ENCODE measurements at regions not wholly inside any gene's neighbourhood (a gene's known extent, or its start where the extent isn't known, plus 50 kb on each side); places are given as distances from the start of the nearest gene placed in this dataset.

- Histone ChIP-seq H3K79me2 (replicated peaks; ENCODE audit: insufficient read depth, low read length) (no peaks in the 10 kb centered on the region), H2AFZ (ENCODE audit: low read depth, low read length) (no peak overlapping the region), H3K4me3 (ENCODE audit: low read length) (no peak overlapping the region), H4K20me1 (ENCODE audit: insufficient read depth) (no peaks in the 10 kb centered on the region), H3K4me2 (ENCODE audit: low read length) (no peak overlapping the region), H3K9me2 (ENCODE audit: insufficient read depth, low read length) (no peaks in the 10 kb centered on the region), H3K9me3 (ENCODE audit: low read length) (no peaks in the 10 kb centered on the region), H3K27ac (ENCODE audit: low read length) (no peak overlapping the region), H3K9ac (ENCODE audit: low read length) (peak overlapping the region; percentile 40), H3K27me3 (ENCODE audit: insufficient read depth, low read depth, low read length) (no peaks in the 10 kb centered on the region), H3K36me3 (ENCODE audit: insufficient read depth, low read length) (no peaks in the 10 kb centered on the region), H3F3A (ENCODE audit: insufficient read depth, low read length, poor library complexity, severe bottlenecking) (no peaks in the 10 kb centered on the region)
- no peak for TF ChIP-seq RAD21 (conservative IDR thresholded peaks at IDR 0.05)
- TF ChIP-seq, protein P1, sequence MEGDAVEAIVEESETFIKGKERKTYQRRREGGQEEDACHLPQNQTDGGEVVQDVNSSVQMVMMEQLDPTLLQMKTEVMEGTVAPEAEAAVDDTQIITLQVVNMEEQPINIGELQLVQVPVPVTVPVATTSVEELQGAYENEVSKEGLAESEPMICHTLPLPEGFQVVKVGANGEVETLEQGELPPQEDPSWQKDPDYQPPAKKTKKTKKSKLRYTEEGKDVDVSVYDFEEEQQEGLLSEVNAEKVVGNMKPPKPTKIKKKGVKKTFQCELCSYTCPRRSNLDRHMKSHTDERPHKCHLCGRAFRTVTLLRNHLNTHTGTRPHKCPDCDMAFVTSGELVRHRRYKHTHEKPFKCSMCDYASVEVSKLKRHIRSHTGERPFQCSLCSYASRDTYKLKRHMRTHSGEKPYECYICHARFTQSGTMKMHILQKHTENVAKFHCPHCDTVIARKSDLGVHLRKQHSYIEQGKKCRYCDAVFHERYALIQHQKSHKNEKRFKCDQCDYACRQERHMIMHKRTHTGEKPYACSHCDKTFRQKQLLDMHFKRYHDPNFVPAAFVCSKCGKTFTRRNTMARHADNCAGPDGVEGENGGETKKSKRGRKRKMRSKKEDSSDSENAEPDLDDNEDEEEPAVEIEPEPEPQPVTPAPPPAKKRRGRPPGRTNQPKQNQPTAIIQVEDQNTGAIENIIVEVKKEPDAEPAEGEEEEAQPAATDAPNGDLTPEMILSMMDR (IDR thresholded peaks at IDR 0.05; ENCODE audit: poor library complexity, severe bottlenecking), result no peak
- TF ChIP-seq, protein P2, sequence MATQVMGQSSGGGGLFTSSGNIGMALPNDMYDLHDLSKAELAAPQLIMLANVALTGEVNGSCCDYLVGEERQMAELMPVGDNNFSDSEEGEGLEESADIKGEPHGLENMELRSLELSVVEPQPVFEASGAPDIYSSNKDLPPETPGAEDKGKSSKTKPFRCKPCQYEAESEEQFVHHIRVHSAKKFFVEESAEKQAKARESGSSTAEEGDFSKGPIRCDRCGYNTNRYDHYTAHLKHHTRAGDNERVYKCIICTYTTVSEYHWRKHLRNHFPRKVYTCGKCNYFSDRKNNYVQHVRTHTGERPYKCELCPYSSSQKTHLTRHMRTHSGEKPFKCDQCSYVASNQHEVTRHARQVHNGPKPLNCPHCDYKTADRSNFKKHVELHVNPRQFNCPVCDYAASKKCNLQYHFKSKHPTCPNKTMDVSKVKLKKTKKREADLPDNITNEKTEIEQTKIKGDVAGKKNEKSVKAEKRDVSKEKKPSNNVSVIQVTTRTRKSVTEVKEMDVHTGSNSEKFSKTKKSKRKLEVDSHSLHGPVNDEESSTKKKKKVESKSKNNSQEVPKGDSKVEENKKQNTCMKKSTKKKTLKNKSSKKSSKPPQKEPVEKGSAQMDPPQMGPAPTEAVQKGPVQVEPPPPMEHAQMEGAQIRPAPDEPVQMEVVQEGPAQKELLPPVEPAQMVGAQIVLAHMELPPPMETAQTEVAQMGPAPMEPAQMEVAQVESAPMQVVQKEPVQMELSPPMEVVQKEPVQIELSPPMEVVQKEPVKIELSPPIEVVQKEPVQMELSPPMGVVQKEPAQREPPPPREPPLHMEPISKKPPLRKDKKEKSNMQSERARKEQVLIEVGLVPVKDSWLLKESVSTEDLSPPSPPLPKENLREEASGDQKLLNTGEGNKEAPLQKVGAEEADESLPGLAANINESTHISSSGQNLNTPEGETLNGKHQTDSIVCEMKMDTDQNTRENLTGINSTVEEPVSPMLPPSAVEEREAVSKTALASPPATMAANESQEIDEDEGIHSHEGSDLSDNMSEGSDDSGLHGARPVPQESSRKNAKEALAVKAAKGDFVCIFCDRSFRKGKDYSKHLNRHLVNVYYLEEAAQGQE (IDR thresholded peaks at IDR 0.05; ENCODE audit: borderline replicate concordance), result no peak
- no peak for TF ChIP-seq EZH2 (IDR thresholded peaks at IDR 0.05; ENCODE audit: borderline replicate concordance, insufficient read depth, low read length, poor library complexity, severe bottlenecking)
Observed at GRCh38 chr15:77871852-77872371, 205.6 kb downstream of the TBC1D2B start.

DNA sequence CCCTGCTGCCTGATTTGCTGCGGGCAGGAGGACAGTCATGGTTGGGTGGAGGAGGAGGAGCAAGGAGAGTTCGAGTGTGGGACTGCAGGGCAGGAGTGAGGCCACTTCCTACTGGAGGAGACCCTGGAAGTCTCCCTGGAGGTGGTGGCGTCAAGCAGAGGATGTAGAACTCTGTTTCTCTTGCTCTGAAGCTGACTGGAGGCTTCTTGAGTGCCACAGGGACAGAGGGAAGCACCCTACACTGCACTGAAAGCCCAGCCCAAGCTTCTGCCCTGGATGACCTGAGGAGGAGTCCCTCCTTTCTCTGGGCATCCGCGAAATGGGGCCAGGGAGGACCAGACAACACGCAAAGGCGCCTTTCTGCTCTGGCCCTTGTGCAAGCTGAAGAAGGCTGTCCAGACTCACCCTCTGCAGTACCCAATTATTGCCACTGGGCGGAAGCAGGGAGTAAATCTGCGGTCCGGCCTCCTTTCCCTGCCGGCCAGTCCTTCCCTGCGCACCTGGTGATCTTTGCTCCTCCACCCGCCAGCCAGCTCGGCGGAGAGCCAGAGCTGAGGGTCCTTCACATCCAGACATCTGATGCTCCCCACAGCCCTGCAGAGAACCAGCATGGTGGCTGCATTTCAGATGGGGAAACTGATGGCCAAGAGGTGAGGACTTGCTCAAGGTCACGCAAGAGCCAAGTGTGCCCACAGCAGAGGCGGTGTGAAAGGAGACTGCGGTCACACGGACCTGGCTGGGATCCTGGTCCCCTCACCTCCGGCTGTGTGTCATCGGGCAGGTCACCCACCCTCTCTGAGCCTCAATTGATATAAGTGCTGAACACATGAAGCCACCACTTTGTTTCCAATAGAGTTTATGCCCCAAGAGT, 207.1 kb downstream of the TBC1D2B start:
- no peak overlapping the region for H3K4me2 ChIP-seq (ENCODE audit: low read length)
- H3K27me3 ChIP-seq (ENCODE audit: insufficient read depth, low read depth, low read length), result no peaks in the 10 kb centered on the region
- no peak overlapping the region for H3K9ac ChIP-seq (ENCODE audit: low read length)
- no peaks in the 10 kb centered on the region for H3K9me3 ChIP-seq (ENCODE audit: low read length)
- H3K36me3 ChIP-seq (ENCODE audit: insufficient read depth, low read length), result no peaks in the 10 kb centered on the region
- H3K79me2 ChIP-seq (replicated peaks; ENCODE audit: insufficient read depth, low read length), result no peaks in the 10 kb centered on the region
- TF ChIP-seq RAD21 (conservative IDR thresholded peaks at IDR 0.05), result peak; percentile 31
- TF ChIP-seq POLR2AphosphoS5 (IDR thresholded peaks at IDR 0.05), result no peak
- no peak for TF ChIP-seq TAF1 (IDR thresholded peaks at IDR 0.05; ENCODE audit: low read depth)
- TF ChIP-seq, protein P1 (IDR thresholded peaks at IDR 0.05; ENCODE audit: poor library complexity, severe bottlenecking), result peak; percentile 61
- no peaks in the 10 kb centered on the region for H3K9me2 ChIP-seq (ENCODE audit: insufficient read depth, low read length)
- H3K27ac ChIP-seq (ENCODE audit: low read length), result no peak overlapping the region
- H3F3A ChIP-seq (ENCODE audit: insufficient read depth, low read length, poor library complexity, severe bottlenecking), result no peaks in the 10 kb centered on the region
- no peak overlapping the region for H3K4me3 ChIP-seq (ENCODE audit: low read length)
- no peak overlapping the region for H2AFZ ChIP-seq (ENCODE audit: low read depth, low read length)
- H4K20me1 ChIP-seq (ENCODE audit: insufficient read depth), result no peaks in the 10 kb centered on the region

Measured in neural cell (in vitro differentiated cells).